H1 (cell line): ENCODE measurements at regions not wholly inside any gene's neighbourhood (a gene's known extent, or its start where the extent isn't known, plus 50 kb on each side); places are given as distances from the start of the nearest gene placed in this dataset.

ENCODE experiments used
- CBX8 ChIP-seq: fragments of 300-800, 300-1000 bp; sonication (generic); IDR thresholded peaks from 2 replicates; pipeline ENCODE4 v1.7.1; 2016; ENCODE audit warnings: low read depth, low read length, borderline replicate concordance
- TBP ChIP-seq: IDR thresholded peaks from 2 replicates; pipeline ENCODE4 v1.6.1; 2011; ENCODE audit warnings: low read depth, low read length, improper control_type of control experiment
- YY1 ChIP-seq: IDR thresholded peaks from 2 replicates; pipeline ENCODE4 v1.6.1; 2011; ENCODE audit warnings: low read depth, mild to moderate bottlenecking, low read length

GRCh38 chr4:127486248-127486647, 146.5 kb upstream of the INTU start (continued):
- no peak for TF ChIP-seq TBP
- TF ChIP-seq CBX8: no peak
- no peak for TF ChIP-seq YY1
